Fibroblast of pulmonary artery (primary cell): ENCODE measurements at regions not wholly inside any gene's neighbourhood (a gene's known extent, or its start where the extent isn't known, plus 50 kb on each side); places are given as distances from the start of the nearest gene placed in this dataset.

Experiments used
- DNase-seq: peaks from one replicate; pipeline ENCODE4 v3.0.0-alpha.2; 2010; ENCODE audit warnings: low read depth
- H3K4me3 ChIP-seq: replicated peaks from 2 replicates; pipeline ENCODE4 v1.5.1; 2011; ENCODE audit warnings: low read depth, mild to moderate bottlenecking, control low read depth, low read length, moderate library complexity
- TF ChIP-seq, protein P1 (sequence below): IDR thresholded peaks from 2 replicates; pipeline ENCODE4 v1.5.1; 2011; ENCODE audit warnings: mild to moderate bottlenecking, control low read depth, low read length, inconsistent platforms; ENCODE audit errors: missing control alignments

- TF ChIP-seq, protein P1, sequence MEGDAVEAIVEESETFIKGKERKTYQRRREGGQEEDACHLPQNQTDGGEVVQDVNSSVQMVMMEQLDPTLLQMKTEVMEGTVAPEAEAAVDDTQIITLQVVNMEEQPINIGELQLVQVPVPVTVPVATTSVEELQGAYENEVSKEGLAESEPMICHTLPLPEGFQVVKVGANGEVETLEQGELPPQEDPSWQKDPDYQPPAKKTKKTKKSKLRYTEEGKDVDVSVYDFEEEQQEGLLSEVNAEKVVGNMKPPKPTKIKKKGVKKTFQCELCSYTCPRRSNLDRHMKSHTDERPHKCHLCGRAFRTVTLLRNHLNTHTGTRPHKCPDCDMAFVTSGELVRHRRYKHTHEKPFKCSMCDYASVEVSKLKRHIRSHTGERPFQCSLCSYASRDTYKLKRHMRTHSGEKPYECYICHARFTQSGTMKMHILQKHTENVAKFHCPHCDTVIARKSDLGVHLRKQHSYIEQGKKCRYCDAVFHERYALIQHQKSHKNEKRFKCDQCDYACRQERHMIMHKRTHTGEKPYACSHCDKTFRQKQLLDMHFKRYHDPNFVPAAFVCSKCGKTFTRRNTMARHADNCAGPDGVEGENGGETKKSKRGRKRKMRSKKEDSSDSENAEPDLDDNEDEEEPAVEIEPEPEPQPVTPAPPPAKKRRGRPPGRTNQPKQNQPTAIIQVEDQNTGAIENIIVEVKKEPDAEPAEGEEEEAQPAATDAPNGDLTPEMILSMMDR: no peak
- no peak for DNase-seq
- no peak overlapping the region for H3K4me3 ChIP-seq
Measured at GRCh38 chr6:15065261-15065989, 180.4 kb upstream of the JARID2 start.

GRCh38 chr6:15066089-15066758 lies 179.6 kb upstream of the JARID2 start:
- no peak for DNase-seq
- TF ChIP-seq, protein P1: no peak
- no peak overlapping the region for H3K4me3 ChIP-seq

GRCh38 chr6:15073344-15073789 lies 172.5 kb upstream of the JARID2 start:
- TF ChIP-seq, protein P1: no peak
- no peak overlapping the region for H3K4me3 ChIP-seq
- DNase-seq: no peak

DNA sequence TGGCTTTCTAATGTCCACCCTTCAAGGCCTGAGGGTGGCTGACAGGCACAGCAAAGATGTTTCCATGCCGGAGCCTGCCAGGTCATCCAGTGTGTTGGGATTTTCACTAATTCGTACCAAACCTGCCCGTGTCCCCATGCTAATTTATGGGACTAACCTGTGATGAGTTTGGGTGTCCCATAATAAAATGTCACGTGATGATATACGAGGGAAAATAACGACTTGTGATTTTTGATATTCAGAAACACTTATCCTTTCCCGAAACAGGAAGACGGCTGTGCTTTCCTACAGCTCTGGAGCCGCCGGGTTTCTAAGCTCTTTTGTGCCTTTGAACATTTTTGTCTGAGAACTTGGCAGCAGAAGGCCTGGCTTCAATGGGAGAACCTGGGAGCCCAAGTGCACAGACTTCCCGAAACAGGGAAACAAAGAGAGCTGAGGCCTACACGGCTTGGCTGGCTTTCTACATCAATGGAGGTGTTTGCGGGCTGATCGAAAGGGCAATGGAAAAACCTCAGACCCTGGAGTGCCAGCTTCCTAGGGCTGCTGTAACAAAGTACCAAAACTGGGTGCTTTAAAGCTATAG lies 171.9 kb upstream of the JARID2 start:
- H3K4me3 ChIP-seq: no peak overlapping the region
- TF ChIP-seq, protein P1: no peak

GRCh38 chr6:15074806-15075205 lies 171.1 kb upstream of the JARID2 start:
- no peak overlapping the region for H3K4me3 ChIP-seq
- DNase-seq: no peak
- TF ChIP-seq, protein P1: no peak

More for the DNA sequence above, 171.9 kb upstream of the JARID2 start:
- no peak for DNase-seq

DNA sequence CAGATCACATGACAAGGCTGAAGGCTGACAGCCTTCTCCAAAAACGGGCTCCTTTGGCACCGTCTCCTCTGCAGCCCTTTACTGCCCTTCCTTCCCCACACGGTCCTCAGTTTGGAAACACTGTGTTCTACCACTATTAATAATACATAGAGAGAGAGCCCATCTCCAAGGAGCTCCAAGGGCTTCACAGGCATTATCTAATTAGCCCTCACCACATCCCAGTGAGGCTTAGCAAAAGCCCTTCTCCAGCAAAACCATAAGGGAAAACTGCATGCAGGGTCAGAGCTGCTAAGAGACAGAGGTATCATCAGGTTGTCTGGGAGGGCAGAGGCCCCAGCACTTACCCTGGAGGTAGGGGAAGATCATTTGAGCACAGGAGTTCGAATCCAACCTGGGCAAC lies 169.3 kb upstream of the JARID2 start:
- TF ChIP-seq, protein P1: no peak
- no peak for DNase-seq
- H3K4me3 ChIP-seq: no peak overlapping the region
